ENCODE measurements at regions not wholly inside any gene's neighbourhood (a gene's known extent, or its start where the extent isn't known, plus 50 kb on each side); places are given as distances from the start of the nearest gene placed in this dataset.

DNA sequence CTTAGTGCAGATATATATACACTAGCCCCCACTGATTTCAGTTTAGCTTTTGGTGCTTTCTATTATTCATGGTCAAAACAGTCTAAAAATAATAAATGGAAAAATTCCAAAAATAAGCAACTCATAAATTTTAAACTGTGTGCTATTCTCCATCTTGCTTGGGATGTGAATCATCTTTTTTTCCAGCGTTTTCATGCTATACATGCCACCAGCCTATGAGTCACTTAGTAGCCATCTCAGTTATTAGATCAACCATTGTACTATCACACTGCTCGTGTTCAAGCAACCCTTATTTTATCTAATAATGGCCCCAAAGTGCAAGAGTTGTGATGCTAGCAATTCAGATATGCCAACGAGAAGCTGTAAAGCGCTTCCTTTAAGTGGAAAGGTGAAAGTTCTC, 73.9 kb upstream of the KRR1 start:
- DNase-seq = no peak

DNA sequence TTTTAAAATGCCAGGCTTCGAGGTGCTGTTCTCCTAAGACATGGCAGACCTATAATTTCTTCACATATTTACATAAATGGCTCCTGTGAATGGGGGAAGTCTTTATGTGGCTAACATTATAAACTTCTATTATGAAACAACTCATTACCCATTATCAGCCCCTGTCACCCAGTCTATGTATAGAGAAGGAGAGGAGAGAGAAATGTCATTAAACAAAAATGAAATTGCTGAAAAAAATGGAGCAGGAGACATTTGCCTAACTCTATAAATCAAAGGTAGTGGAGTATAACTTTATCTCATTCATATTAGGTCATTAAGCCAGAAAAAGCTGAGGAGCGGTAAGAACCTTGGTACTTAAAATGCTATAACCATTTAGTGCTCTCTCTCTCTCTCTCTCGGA, 71.9 kb upstream of the KRR1 start:
- DNase-seq = no peak

DNA sequence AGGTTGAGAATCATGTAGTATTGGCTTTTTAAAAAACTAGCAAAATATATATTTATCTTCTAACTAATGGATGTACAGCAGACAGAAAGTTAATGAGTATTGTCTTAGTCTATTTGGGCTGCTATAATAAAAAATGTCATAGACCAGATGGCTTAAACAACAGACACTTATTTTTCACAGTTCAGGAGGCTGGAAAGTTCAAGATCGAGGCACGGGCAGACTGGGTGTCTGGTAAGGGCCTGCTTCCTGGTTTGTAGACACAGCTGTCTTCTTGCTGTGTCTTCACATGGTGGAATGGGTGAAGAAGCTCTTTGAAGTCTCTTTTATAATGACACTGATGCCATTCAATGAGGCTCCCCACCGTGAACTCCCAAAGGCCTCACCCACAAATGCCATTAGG, 70.1 kb upstream of the KRR1 start:
- no peak for DNase-seq

DNA sequence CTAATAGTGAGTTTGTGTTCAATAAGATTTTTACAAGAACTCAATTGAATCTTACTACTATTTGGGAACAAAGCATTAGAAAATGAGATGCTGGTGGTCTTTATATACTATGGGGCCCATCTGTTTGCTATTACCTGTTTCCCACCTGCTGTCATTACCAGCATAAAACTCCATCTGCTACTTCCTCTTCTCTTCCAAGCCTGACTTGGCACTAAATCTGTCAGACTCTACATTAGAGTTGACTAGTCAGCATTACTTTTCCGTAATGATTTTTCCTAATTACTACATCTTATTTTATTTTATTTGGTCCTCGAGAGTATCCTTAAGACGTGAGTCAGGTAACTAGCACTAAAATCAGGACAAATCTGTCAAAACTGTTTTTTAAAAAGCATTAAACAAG, 68.1 kb upstream of the KRR1 start:
- no peak for DNase-seq

DNA sequence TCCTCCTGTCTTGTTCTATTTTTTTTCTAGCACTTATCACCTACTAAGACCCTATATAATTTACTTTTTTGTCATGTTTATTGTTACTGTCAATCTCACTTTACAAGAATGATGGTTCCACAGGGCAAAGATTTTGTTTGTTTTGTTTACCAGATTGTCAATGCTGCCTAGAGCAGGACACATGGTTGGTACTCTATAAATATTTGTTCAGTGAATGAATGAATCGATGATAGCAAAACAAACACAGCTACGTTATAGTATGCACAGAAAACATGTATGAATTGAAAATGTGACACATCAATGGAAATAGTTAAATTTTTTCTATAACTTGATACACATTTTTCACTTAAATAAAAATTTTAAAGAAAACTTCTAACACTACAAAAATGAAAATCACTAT, 67.1 kb upstream of the KRR1 start:
- no peak for DNase-seq

DNA sequence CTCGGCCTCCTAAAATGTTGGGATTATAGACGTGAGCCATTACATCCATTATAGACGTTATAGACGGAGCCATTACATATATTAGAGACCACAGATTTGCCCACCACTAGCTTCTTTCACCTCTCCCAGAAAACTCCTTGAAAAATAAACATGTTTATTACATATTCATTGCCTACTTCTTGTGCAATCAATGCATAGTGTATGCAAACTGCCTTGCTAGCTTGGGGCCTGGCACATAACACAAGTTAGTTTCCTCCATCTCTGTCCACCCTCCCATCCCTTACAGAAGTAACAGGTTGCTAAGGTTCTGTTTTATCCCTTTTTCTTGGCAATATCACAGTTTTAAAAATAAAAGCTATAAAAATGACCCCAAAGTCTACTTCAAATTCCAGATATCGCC, 66.4 kb upstream of the KRR1 start:
- no peak for DNase-seq

DNA sequence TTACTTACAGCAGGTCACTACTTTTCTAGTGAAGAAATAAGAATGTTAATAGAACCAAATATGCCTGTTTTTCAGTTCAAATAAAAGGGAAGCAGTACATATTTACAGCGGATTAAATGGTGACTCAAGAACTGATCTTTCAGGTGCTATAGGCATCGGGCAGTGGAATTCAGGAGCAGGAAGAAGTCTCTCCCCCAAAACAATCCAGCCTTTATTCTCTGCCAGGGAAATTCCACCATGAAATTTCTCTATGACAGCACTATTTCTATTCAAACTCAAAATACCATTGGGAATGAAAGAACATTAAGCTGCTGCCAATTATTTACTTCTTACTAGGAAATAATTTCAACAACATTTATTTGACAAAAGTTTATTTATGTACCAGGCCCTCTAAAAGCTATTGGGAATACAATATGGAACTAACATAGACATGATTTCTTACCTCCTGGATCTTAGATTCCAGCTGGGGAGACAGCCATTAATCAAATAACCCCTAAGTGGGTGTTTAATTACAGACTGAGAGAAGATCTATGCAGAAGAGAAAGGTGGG, 60.3 kb upstream of the KRR1 start:
- no peak for DNase-seq

DNA sequence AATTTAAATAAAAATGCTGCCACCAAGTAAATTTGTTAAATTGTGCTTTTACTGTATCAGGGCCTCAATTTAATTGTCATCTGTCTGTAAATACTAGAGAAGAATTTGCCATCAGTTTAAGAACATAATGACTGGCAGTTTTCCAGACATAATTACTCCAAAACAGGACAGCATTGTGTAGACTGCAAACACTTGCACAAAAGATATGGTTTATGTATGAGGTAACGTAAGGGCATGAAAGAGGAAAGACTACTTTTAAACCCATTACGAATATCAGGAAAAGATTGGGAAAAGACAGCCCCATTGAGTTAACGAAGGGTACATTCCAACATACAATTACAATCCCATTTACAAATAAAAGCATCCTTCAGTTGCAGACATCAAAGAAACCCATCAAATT, 59.8 kb upstream of the KRR1 start:
- no peak for DNase-seq

DNA sequence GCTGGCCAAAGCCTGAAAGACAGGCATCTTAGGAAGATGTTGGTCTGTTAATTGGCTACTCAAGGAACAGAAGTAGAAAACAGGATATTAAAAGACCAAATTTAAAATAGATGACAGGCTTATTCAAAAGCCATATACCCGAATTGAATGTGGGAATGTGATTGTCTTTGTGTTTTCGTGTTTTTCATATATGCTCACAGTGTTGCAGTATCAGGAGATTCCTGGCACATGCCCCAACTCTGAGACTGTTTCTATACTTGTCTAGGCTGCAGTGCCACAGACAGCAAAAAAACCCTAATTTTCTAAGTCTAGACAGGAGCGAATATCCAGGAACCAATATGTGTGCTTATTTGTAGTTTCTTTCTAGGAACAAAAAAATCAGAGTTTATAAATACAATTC, 57.4 kb upstream of the KRR1 start:
- DNase-seq = no peak

DNA sequence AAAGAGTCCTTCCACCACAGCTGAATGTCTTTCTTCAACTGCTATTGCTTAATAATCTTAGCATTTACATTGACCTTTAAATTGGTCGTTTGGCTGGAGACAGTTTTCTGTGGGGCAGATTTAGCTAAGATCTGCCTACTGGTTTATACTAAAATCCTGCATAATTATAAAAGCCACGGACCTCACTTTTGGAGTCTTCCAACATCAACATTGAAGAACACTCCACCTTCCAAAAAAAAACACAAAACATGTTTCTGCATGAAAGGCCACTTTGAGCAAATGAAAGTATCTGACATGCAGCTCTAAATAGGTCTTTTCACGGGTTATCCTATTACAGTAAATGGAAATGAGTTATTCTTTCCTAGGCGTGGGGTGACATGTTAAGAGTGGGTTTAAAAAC, 57.0 kb upstream of the KRR1 start:
- no peak for DNase-seq

DNA sequence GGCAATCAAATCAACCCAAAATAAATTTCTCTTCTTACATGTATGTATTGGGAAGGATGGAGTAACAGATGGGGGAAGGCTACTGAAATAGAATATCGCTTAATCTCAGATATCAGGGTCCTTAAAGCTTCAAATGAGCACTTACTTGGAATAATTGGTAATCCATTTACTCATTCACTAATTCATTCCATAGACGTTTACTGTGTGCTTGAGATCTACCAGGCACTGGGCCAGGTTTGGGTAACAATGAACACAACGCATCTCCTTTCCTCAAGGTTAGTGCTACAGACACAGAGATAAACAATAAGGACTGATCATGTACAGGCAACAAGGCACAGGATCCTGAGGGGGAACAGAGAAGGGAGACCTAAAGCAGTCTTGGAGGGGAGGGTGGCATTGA, 54.4 kb upstream of the KRR1 start:
- no peak for DNase-seq

DNA sequence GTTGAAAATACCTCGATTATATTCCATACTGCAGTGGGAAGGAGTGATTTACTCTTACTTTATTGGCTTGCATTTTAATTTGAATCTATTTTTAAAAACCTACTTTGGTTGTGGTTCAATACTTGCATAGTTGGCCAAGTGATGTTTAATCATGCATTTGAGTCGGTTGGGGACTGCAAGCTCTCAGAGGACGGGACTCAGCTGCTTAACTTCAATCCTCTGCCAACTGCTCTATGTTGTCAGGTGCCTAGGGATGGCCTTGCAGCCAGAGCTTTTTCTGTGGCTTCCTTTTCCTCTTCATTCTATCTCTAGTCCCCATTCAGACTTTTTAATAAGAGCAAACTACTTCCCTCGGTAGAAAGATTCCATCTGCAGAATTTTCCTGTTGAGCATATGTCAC, 53.4 kb upstream of the KRR1 start:
- DNase-seq = no peak

DNA sequence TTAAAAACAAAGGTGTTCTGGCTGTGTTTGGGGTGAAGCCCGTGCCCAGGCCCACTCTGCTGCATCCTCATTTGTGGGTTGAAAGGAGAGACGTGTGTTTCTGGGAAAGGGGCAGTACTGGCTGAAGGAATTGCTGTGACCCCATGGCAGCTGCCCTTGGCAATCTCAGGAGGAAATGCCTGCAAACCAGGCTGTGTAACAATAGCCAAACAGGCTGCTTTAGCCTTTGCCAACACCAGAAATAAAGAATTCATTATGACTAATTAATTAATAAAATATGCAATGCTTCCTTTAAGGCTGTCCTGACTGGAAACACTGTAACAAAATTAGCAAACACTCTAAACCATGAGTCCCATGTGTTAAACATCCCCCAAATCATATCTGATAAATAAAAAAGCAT, 53.0 kb upstream of the KRR1 start:
- no peak for DNase-seq

DNA sequence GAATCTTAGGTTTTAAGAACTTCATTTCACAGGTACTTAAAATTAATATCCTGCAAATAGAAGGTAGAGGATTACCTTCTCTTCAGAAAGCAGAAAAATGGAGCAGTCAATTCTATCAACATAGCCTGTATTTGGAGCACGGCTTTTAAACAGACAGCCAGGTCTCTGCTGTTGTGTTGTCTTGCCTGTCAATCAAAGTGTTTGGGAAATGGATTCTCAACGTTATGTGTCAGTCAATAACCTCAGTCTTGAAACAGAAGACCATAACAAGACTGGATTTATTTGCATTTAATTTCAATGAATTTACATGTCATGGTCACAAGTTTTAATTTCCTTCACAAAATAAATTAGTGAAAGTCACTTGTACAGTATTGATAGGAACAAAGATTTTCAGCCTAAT, 51.9 kb upstream of the KRR1 start:
- DNase-seq = no peak

DNA sequence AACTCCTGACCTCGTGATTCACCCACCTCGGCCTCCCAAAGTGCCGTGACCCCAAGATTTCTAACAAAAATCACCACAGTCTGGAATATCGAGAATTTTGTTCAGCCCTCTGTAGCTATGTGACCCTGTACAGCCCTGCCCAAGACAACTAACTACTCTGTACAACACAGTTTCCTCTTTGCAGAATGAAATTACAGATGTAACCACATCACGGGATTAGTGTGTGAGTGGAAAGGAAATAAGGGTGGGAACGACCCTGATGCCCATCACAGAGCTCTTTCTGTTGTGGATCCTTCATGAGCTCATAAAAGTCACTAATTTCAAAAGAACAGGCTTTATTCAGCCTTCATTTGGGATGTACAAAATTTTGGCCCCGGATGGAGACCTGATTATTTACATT, 50.5 kb upstream of the KRR1 start:
- DNase-seq = no peak
